ENCODE measurements at regions not wholly inside any gene's neighbourhood (a gene's known extent, or its start where the extent isn't known, plus 50 kb on each side); places are given as distances from the start of the nearest gene placed in this dataset.
A peak's percentile ranks its signal among the peaks of the same experiment; 100 is the strongest.

DNA sequence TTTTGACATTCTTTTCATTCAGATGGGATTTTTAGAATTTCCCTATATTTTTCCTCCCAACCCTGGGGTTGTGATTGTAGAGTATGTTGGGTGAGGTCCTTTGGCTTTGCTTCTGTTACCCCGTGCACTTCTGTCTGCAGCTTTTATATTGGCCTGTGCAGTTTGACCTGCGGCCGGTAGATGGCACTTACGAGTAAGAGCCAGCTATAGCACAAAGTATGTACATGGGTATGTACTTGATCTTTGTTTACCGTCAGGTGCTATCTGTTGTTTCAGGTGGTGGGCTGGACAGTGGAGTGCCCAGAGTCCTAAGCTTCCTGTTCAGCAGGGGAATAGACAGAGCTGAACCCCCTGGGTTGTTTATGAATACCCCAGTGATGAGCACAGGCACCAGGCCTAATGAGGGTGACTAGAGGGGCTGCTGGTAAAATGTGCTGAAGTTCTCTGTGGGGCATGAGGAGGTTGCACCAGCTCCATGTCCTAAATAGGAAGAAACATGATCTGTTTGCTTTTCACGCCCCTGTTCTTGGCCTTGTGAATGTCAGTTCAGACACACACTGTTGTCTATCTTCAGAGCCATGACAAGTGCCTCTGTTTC lies 58.9 kb upstream of the THUMPD2 start (continued):
- TF ChIP-seq SRSF4 (IDR thresholded peaks at IDR 0.05; ENCODE audit: low read depth, low read length, poor library complexity, severe bottlenecking) (no peak), MAFK (conservative IDR thresholded peaks at IDR 0.05 in 1 of 2, IDR thresholded peaks at IDR 0.05 in 1 of 2; ENCODE audit: low read length in 2 of 2) (no peak), SCMH1 (CRISPR knock-in tag; IDR thresholded peaks at IDR 0.05; ENCODE audit: borderline replicate concordance) (no peak), CENPX (CRISPR knock-in tag; IDR thresholded peaks at IDR 0.05) (no peak), KDM6A (CRISPR knock-in tag; IDR thresholded peaks at IDR 0.05; ENCODE audit: low read depth) (no peak), CHD4 (IDR thresholded peaks at IDR 0.05; ENCODE audit: borderline replicate concordance, low read length) (no peak), ZNF225 (CRISPR knock-in tag; IDR thresholded peaks at IDR 0.05) (no peak), HOMEZ (CRISPR knock-in tag; IDR thresholded peaks at IDR 0.05; ENCODE audit: low read depth) (no peak), ZNF318 (CRISPR knock-in tag; IDR thresholded peaks at IDR 0.05) (no peak), CCDC6 (CRISPR knock-in tag; IDR thresholded peaks at IDR 0.05) (no peak), SP4 (CRISPR knock-in tag; IDR thresholded peaks at IDR 0.05) (no peak), SKI (IDR thresholded peaks at IDR 0.05; ENCODE audit: partially characterized antibody) (no peak), SOX5 (CRISPR knock-in tag; IDR thresholded peaks at IDR 0.05; ENCODE audit: borderline replicate concordance) (peak; percentile 47; the same call in 1 of the 2 replicates), ZNF44 (CRISPR knock-in tag; IDR thresholded peaks at IDR 0.05) (no peak), HOXA7 (CRISPR knock-in tag; IDR thresholded peaks at IDR 0.05) (no peak), HMGA1 (CRISPR knock-in tag; conservative IDR thresholded peaks at IDR 0.05) (no peak)
- TF ChIP-seq, protein P1, sequence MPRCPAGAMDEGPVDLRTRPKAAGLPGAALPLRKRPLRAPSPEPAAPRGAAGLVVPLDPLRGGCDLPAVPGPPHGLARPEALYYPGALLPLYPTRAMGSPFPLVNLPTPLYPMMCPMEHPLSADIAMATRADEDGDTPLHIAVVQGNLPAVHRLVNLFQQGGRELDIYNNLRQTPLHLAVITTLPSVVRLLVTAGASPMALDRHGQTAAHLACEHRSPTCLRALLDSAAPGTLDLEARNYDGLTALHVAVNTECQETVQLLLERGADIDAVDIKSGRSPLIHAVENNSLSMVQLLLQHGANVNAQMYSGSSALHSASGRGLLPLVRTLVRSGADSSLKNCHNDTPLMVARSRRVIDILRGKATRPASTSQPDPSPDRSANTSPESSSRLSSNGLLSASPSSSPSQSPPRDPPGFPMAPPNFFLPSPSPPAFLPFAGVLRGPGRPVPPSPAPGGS (CRISPR knock-in tag; IDR thresholded peaks at IDR 0.05) = no peak
- TF ChIP-seq, protein P2, sequence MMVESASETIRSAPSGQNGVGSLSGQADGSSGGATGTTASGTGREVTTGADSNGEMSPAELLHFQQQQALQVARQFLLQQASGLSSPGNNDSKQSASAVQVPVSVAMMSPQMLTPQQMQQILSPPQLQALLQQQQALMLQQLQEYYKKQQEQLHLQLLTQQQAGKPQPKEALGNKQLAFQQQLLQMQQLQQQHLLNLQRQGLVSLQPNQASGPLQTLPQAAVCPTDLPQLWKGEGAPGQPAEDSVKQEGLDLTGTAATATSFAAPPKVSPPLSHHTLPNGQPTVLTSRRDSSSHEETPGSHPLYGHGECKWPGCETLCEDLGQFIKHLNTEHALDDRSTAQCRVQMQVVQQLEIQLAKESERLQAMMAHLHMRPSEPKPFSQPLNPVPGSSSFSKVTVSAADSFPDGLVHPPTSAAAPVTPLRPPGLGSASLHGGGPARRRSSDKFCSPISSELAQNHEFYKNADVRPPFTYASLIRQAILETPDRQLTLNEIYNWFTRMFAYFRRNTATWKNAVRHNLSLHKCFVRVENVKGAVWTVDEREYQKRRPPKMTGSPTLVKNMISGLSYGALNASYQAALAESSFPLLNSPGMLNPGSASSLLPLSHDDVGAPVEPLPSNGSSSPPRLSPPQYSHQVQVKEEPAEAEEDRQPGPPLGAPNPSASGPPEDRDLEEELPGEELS (CRISPR knock-in tag; IDR thresholded peaks at IDR 0.05) = peak; percentile 36; the same call in 1 of the 2 replicates

Data from HepG2 (cell line).